GM12892 (cell line): ENCODE measurements at regions not wholly inside any gene's neighbourhood (a gene's known extent, or its start where the extent isn't known, plus 50 kb on each side); places are given as distances from the start of the nearest gene placed in this dataset.

Experiments used
- POLR2A ChIP-seq: IDR thresholded peaks from 2 replicates; pipeline ENCODE4 v1.6.1; 2011; ENCODE audit warnings: low read depth, low read length, control low read depth
- POLR2AphosphoS5 ChIP-seq: IDR thresholded peaks from 2 replicates; pipeline ENCODE4 v1.6.1; 2011; ENCODE audit warnings: low read depth, low read length, control low read depth
- TAF1 ChIP-seq: IDR thresholded peaks from 2 replicates; pipeline ENCODE4 v1.6.1; 2011; ENCODE audit warnings: low read depth, mild to moderate bottlenecking, control low read depth, low read length, borderline replicate concordance

DNA sequence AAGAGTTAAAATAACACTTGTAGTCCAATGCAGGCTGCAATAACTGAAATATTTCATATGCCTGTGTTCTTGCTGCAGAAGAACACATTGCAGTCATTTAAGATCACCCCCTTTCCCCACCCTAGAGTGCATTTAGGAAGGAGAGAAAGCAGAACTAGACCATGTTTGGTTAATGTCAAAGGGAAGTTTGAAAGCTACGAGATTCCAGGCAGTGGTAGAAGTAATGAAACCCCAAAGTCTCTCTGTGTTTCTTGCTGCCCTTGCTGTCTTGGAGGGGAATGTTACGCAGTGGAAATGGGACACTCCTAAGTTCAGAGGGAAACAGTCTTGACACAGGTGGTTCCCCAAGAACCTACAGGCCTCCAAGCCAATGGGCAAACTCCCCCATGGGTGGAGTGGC lies 242.9 kb downstream of the PTEN start:
- no peak for TF ChIP-seq POLR2A
- TF ChIP-seq POLR2AphosphoS5 = no peak
- no peak for TF ChIP-seq TAF1
